B cell (primary cell): ENCODE measurements at regions not wholly inside any gene's neighbourhood (a gene's known extent, or its start where the extent isn't known, plus 50 kb on each side); places are given as distances from the start of the nearest gene placed in this dataset.

Experiments used
- ATAC-seq: fragments of 200-7000 bp; cut with Tn5 transposase; one replicate; pipeline ENCODE4 v1.10.0; 2021; ENCODE audit warnings: low read depth, mild to moderate bottlenecking, moderate number of reproducible peaks, moderate library complexity
- CTCF ChIA-PET: fragments of 350-600 bp; sonication (Branson Sonifier 250); formaldehyde crosslinking; loops from one replicate; lab custom pipeline; 2021; ENCODE audit warnings: antibody characterized with exemption, inconsistent platforms; lab: Charles Lee
- POLR2A ChIA-PET: fragments of 350-600 bp; sonication (Branson Sonifier 250); formaldehyde crosslinking; loops from one replicate; lab custom pipeline; 2021; ENCODE audit warnings: antibody characterized with exemption; lab: Charles Lee
- DNase-seq: peaks from one replicate; pipeline ENCODE4 v3.0.0; 2013
- H2AFZ ChIP-seq: 2 replicates; pipeline ENCODE4 v1.6.1; 2012; ENCODE audit warnings: mild to moderate bottlenecking, low read depth, low read length; ENCODE audit not compliant: insufficient read depth, poor library complexity, severe bottlenecking
- H3K27ac ChIP-seq, 2 donors: 1 replicate in 1 of 2; 2 replicates in 1 of 2; pipeline ENCODE4 v1.5.1; 2012 to 2013; ENCODE audit warnings: low read length in 2 of 2, mild to moderate bottlenecking in 2 of 2, moderate library complexity in 1 of 2
- H3K27me3 ChIP-seq, 4 experiments: fragments of 200-600 bp in 1 of 4; sonication (generic) in 1 of 4; replicated peaks in 1 of 4; 1 replicate in 2 of 4; 2 replicates in 2 of 4; pipeline versions ENCODE4 v1.6.1 to v1.7.0; 2013 to 2016; ENCODE audit warnings: low read length in 3 of 4, mild to moderate bottlenecking in 2 of 4, mixed read lengths in 1 of 4, moderate library complexity in 1 of 4; ENCODE audit not compliant: insufficient read depth in 4 of 4, control insufficient read depth in 3 of 4; ENCODE audit errors: control extremely low read depth in 1 of 4
- H3K36me3 ChIP-seq, 2 experiments: replicated peaks in 1 of 2; 1 replicate in 1 of 2; 2 replicates in 1 of 2; pipeline versions ENCODE4 v1.6.1 to v1.7.1; 2013; ENCODE audit warnings: low read length in 1 of 2; ENCODE audit not compliant: insufficient read depth in 2 of 2, control insufficient read depth in 1 of 2; ENCODE audit errors: control extremely low read depth in 1 of 2, extremely low read depth in 1 of 2
- H3K4me1 ChIP-seq, 2 donors: fragments of 200-600 bp in 1 of 2; sonication (generic) in 1 of 2; 1 replicate in 1 of 2; 2 replicates in 1 of 2; pipeline versions ENCODE4 v1.5.1 to v1.6.1; 2013 to 2017; ENCODE audit warnings: low read length in 2 of 2; ENCODE audit not compliant: control insufficient read depth in 2 of 2, insufficient read depth in 2 of 2
- H3K4me2 ChIP-seq: replicated peaks from 2 replicates; pipeline ENCODE3; 2012; ENCODE audit warnings: mild to moderate bottlenecking, low read depth, low read length; ENCODE audit not compliant: poor library complexity, severe bottlenecking
- H3K4me3 ChIP-seq, 5 experiments: fragments of 200-600 bp in 1 of 5; sonication (generic) in 1 of 5; 1 replicate in 3 of 5; 2 replicates in 2 of 5; pipeline versions ENCODE4 v1.5.1 to v1.7.0; 2011 to 2016; ENCODE audit warnings: low read length in 4 of 5, mild to moderate bottlenecking in 4 of 5, low read depth in 2 of 5, control low read depth in 1 of 5, moderate library complexity in 1 of 5; ENCODE audit not compliant: insufficient read depth in 1 of 5; ENCODE audit errors: control extremely low read depth in 1 of 5, extremely low read depth in 1 of 5
- H3K79me2 ChIP-seq: fragments of 200-600 bp; sonication (generic); one replicate; pipeline ENCODE4 v1.6.0; 2016; ENCODE audit warnings: low read length; ENCODE audit not compliant: control insufficient read depth, insufficient read depth
- H3K9ac ChIP-seq: fragments of 200-600 bp; sonication (generic); 2 replicates; pipeline ENCODE4 v1.6.1; 2017; ENCODE audit warnings: mild to moderate bottlenecking, low read length, moderate library complexity
- H3K9me3 ChIP-seq, 3 donors: one replicate each; pipeline versions ENCODE4 v1.6.1 to v1.7.1; 2013; ENCODE audit warnings: low read length in 2 of 3; ENCODE audit not compliant: control insufficient read depth in 2 of 3, insufficient read depth in 1 of 3; ENCODE audit errors: control extremely low read depth in 1 of 3
- H4K20me1 ChIP-seq: 2 replicates; pipeline ENCODE4 v1.6.0; 2012; ENCODE audit warnings: mild to moderate bottlenecking, low read length; ENCODE audit not compliant: insufficient read depth, control insufficient read depth, poor library complexity, severe bottlenecking
- H3K27ac Mint-ChIP-seq: one replicate; pipeline ENCODE4 v1.8.0; 2021; ENCODE audit warnings: mixed read lengths
- H3K27me3 Mint-ChIP-seq: one replicate; pipeline ENCODE4 v1.8.0; 2021; ENCODE audit warnings: mixed read lengths
- H3K4me1 Mint-ChIP-seq: one replicate; pipeline ENCODE4 v1.8.0; 2021; ENCODE audit warnings: mixed read lengths
- H3K4me3 Mint-ChIP-seq: one replicate; pipeline ENCODE4 v1.8.0; 2021; ENCODE audit warnings: mixed read lengths
- H3K9me3 Mint-ChIP-seq: one replicate; pipeline ENCODE4 v1.8.0; 2022; ENCODE audit warnings: mixed read lengths; ENCODE audit not compliant: insufficient read depth
- EZH2 ChIP-seq: IDR thresholded peaks from 2 replicates; pipeline ENCODE4 v1.6.1; 2012; ENCODE audit warnings: borderline replicate concordance, low read depth, mild to moderate bottlenecking, moderate library complexity, low read length; ENCODE audit not compliant: insufficient read depth, poor library complexity, severe bottlenecking
- WGBS: methylation state at CpG from one replicate; pipeline ENCODE4 v1.1.5; 2013; ENCODE audit warnings: missing lambda C conversion rate; ENCODE audit not compliant: insufficient coverage; 5-methylcytosine and 5-hydroxymethylcytosine counted together
- intact Hi-C: fragments of 100-400 bp; cut with micrococcal nuclease; formaldehyde crosslinking; loops from one replicate; pipeline ENCODE4 v1.10.0; 2022
- TF ChIP-seq, protein P1 (sequence below): fragments of 200-600 bp; IDR thresholded peaks from one replicate; pipeline ENCODE4 v1.8.0; 2022; ENCODE audit warnings: antibody characterized with exemption, mild to moderate bottlenecking

DNA sequence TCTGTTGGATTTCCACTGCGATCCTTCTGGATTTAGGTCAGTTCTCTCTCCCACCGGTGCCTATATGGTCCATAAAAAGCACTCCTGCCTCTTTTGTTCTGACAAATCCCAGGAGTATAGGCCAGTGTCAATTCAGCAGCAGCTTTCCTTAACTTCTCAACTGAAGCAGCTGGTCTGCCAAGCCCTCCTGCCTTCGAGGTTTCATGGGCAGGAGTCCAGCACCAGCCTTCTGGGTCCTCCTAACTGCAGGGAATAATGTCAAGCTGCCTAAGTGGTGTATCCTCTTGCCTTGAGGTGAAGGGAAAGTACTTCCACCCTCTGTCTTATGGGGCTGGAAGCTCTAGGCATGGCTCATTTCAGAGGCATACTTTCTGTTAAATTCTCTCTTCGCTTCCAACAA is 149.4 kb upstream of the NCAM1 start:
- ChIA-PET POLR2A (no interaction called here), CTCF (no interaction called here)
- no peak overlapping the region for H3K4me3 ChIP-seq
- no peak overlapping the region for H3K4me2 ChIP-seq
- H4K20me1 ChIP-seq = no peaks in the 10 kb centered on the region
- intact Hi-C loops = no loop called here
- H3K27me3 Mint-ChIP-seq = no peaks in the 10 kb centered on the region
- H3K27me3 ChIP-seq = no peaks in the 10 kb centered on the region
- DNase-seq (no peak), ATAC-seq (no peak)
- TF ChIP-seq EZH2 = no peak
- TF ChIP-seq, protein P1, sequence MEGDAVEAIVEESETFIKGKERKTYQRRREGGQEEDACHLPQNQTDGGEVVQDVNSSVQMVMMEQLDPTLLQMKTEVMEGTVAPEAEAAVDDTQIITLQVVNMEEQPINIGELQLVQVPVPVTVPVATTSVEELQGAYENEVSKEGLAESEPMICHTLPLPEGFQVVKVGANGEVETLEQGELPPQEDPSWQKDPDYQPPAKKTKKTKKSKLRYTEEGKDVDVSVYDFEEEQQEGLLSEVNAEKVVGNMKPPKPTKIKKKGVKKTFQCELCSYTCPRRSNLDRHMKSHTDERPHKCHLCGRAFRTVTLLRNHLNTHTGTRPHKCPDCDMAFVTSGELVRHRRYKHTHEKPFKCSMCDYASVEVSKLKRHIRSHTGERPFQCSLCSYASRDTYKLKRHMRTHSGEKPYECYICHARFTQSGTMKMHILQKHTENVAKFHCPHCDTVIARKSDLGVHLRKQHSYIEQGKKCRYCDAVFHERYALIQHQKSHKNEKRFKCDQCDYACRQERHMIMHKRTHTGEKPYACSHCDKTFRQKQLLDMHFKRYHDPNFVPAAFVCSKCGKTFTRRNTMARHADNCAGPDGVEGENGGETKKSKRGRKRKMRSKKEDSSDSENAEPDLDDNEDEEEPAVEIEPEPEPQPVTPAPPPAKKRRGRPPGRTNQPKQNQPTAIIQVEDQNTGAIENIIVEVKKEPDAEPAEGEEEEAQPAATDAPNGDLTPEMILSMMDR = no peak
- H3K27ac Mint-ChIP-seq = no peak overlapping the region
- H3K27ac ChIP-seq = no peak overlapping the region
- H3K79me2 ChIP-seq = no peaks in the 10 kb centered on the region
- no peaks in the 10 kb centered on the region for H3K4me1 ChIP-seq
- H3K9me3 Mint-ChIP-seq = peaks cover 2% of the 10 kb centered on the region
- WGBS = 94% methylated on average over 2 of the region's 4 CpGs
- no peak overlapping the region for H2AFZ ChIP-seq
- H3K4me1 Mint-ChIP-seq = no peaks in the 10 kb centered on the region
- peaks cover 0 to 5% (median 2%) of the 10 kb centered on the region in 3 donors for H3K9me3 ChIP-seq
- no peaks in the 10 kb centered on the region for H3K36me3 ChIP-seq
- no peak overlapping the region for H3K4me3 Mint-ChIP-seq
- H3K9ac ChIP-seq = no peak overlapping the region

DNA sequence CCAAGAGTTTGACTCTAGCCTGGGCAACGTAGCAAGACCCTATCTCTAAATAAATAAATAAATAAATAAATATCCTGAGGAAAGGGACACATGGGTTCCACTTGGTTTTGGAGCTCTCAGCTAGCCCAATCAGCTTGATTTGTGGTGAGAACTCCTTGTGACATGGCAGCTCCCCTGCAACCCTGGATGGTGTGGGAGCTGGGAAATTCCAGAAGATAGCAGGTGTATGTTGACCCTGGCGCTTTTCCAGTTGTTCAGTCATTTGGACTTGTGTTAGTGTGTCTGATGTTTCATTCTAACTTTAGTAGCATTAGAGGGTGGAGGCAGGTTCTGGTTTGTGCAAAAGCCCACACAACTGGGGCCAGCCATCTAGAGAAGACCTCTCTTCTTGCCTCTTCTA is 148.5 kb upstream of the NCAM1 start:
- no peaks in the 10 kb centered on the region for H3K79me2 ChIP-seq
- H3K27me3 ChIP-seq = no peaks in the 10 kb centered on the region
- H3K27ac ChIP-seq = no peak overlapping the region
- no peaks in the 10 kb centered on the region for H3K4me1 ChIP-seq
- no peak overlapping the region for H3K4me3 ChIP-seq
- no peak for DNase-seq
- no peaks in the 10 kb centered on the region for H3K36me3 ChIP-seq
- intact Hi-C loops = no loop called here
- H3K4me2 ChIP-seq = no peak overlapping the region
- ChIA-PET CTCF (no interaction called here), POLR2A (no interaction called here)
- Mint-ChIP-seq H3K27me3 (no peaks in the 10 kb centered on the region), H3K9me3 (peaks cover 2% of the 10 kb centered on the region), H3K4me1 (no peaks in the 10 kb centered on the region), H3K4me3 (no peak overlapping the region), H3K27ac (no peak overlapping the region)
- no CpG with 5 or more reads among the region's 2 CpGs for WGBS
- H2AFZ ChIP-seq = no peak overlapping the region
- H3K9ac ChIP-seq = no peak overlapping the region
- no peak for ATAC-seq
- TF ChIP-seq, protein P1 = no peak
- TF ChIP-seq EZH2 = no peak
- no peaks in the 10 kb centered on the region for H4K20me1 ChIP-seq
- H3K9me3 ChIP-seq = peaks cover 0 to 5% (median 2%) of the 10 kb centered on the region in 3 donors
